H1 (cell line): ENCODE measurements at regions not wholly inside any gene's neighbourhood (a gene's known extent, or its start where the extent isn't known, plus 50 kb on each side); places are given as distances from the start of the nearest gene placed in this dataset.

ENCODE experiments used
- CTCF ChIA-PET: fragments of 300-600 bp; sonication (Branson Sonifier 250); formaldehyde crosslinking; loops from one replicate; lab custom pipeline; 2021; ENCODE audit not compliant: partially characterized antibody; lab: Charles Lee
- POLR2A ChIA-PET: fragments of 300-600 bp; sonication (Branson Sonifier 250); formaldehyde crosslinking; loops from one replicate; lab custom pipeline; 2021; ENCODE audit warnings: inconsistent platforms; ENCODE audit not compliant: partially characterized antibody; lab: Charles Lee
- DNase-seq, 2 experiments: peaks; one replicate each; pipeline versions ENCODE4 v3.0.0 to v3.0.0-alpha.2; 2010 to 2022; ENCODE audit warnings: low spot score in 2 of 2, low read depth in 1 of 2, mixed read lengths in 1 of 2
- FAIRE-seq: peaks from 2 replicates; lab custom pipeline; 2011; peaks lifted over from hg19 to GRCh38; lab: Jason Lieb, UNC
- H2AFZ ChIP-seq: 2 replicates; pipeline ENCODE4 v1.8.1; 2012; ENCODE audit warnings: low read length, inconsistent platforms
- H2AK5ac ChIP-seq: 2 replicates; pipeline ENCODE4 v1.6.1; 2013; ENCODE audit warnings: low read depth, low read length
- H2BK120ac ChIP-seq: replicated peaks from 2 replicates; pipeline ENCODE3; 2013; ENCODE audit warnings: low read depth, low read length, inconsistent platforms
- H2BK12ac ChIP-seq: 2 replicates; pipeline ENCODE4 v1.6.1; 2013; ENCODE audit warnings: low read depth, low read length
- H2BK15ac ChIP-seq: 2 replicates; pipeline ENCODE4 v1.6.1; 2013; ENCODE audit warnings: low read length
- H2BK20ac ChIP-seq: 2 replicates; pipeline ENCODE4 v1.6.1; 2013; ENCODE audit warnings: low read length
- H2BK5ac ChIP-seq: 2 replicates; pipeline ENCODE4 v1.6.1; 2013; ENCODE audit warnings: low read depth, low read length
- H3K14ac ChIP-seq: 2 replicates; pipeline ENCODE4 v1.6.1; 2013; ENCODE audit warnings: inconsistent platforms; ENCODE audit not compliant: insufficient read length
- H3K18ac ChIP-seq: 2 replicates; pipeline ENCODE4 v1.6.1; 2013; ENCODE audit warnings: low read length; ENCODE audit errors: extremely low read depth
- H3K23ac ChIP-seq: 2 replicates; pipeline ENCODE4 v1.6.1; 2013; ENCODE audit warnings: inconsistent platforms; ENCODE audit not compliant: insufficient read length
- H3K23me2 ChIP-seq: 2 replicates; pipeline ENCODE4 v1.6.1; 2013; ENCODE audit warnings: low read depth, low read length
- H3K27ac ChIP-seq: 2 replicates; pipeline ENCODE4 v1.6.1; 2011; ENCODE audit warnings: low read depth, low read length, inconsistent platforms
- H3K27me3 ChIP-seq, 4 experiments: replicated peaks in 1 of 4; 1 replicate in 1 of 4; 2 replicates in 3 of 4; pipeline versions ENCODE4 v1.6.1 to v1.8.1; 2011 to 2013; ENCODE audit warnings: low read length in 3 of 4, mild to moderate bottlenecking in 3 of 4, inconsistent platforms in 2 of 4, mixed read lengths in 2 of 4, moderate library complexity in 1 of 4; ENCODE audit not compliant: control insufficient read depth in 3 of 4, insufficient read depth in 3 of 4; ENCODE audit errors: extremely low read depth in 1 of 4
- H3K36me3 ChIP-seq, 4 experiments: 2 replicates each; pipeline versions ENCODE4 v1.6.1 to v1.8.1; 2011 to 2013; ENCODE audit warnings: mild to moderate bottlenecking in 4 of 4, low read length in 3 of 4, moderate library complexity in 2 of 4, control low read depth in 1 of 4, inconsistent platforms in 1 of 4; ENCODE audit not compliant: insufficient read depth in 4 of 4, control insufficient read depth in 2 of 4
- H3K4ac ChIP-seq: replicated peaks from 2 replicates; pipeline ENCODE3; 2013; ENCODE audit warnings: low read length, low read depth, mixed read lengths, inconsistent platforms; ENCODE audit not compliant: insufficient read length
- H3K4me1 ChIP-seq, 4 experiments: replicated peaks in 1 of 4; 1 replicate in 1 of 4; 2 replicates in 3 of 4; pipeline versions ENCODE4 v1.6.1 to v1.8.1; 2011 to 2013; ENCODE audit warnings: low read length in 3 of 4, inconsistent platforms in 2 of 4, mixed read lengths in 1 of 4; ENCODE audit not compliant: insufficient read depth in 4 of 4, control insufficient read depth in 3 of 4
- H3K4me2 ChIP-seq, 2 experiments: 2 replicates each; pipeline versions ENCODE4 v1.6.1 to v1.8.1; 2011 to 2013; ENCODE audit warnings: low read depth in 2 of 2, low read length in 2 of 2, control low read depth in 1 of 2, inconsistent platforms in 1 of 2, mild to moderate bottlenecking in 1 of 2; ENCODE audit not compliant: insufficient read depth in 1 of 2
- H3K4me3 ChIP-seq, 4 experiments: fragments of 200-600, 300-600 bp in 1 of 4; sonication (generic), shearing (Covaris generic), sonication (Bioruptor Twin) in 1 of 4; 2 replicates each; pipeline versions ENCODE4 v1.5.1 to v1.8.1; 2011 to 2016; ENCODE audit warnings: low read length in 4 of 4, low read depth in 3 of 4, control low read depth in 2 of 4, inconsistent platforms in 2 of 4, mild to moderate bottlenecking in 2 of 4, mixed read lengths in 1 of 4, moderate library complexity in 1 of 4; ENCODE audit not compliant: insufficient read depth in 2 of 4; ENCODE audit errors: extremely low read depth in 1 of 4
- H3K56ac ChIP-seq: replicated peaks from 2 replicates; pipeline ENCODE3; 2013; ENCODE audit warnings: low read depth, mild to moderate bottlenecking, mixed read lengths, low read length, inconsistent platforms; ENCODE audit not compliant: insufficient read length
- H3K79me1 ChIP-seq: 2 replicates; pipeline ENCODE4 v1.6.1; 2013; ENCODE audit warnings: low read depth, low read length, control low read depth
- H3K79me2 ChIP-seq, 2 experiments: 2 replicates each; pipeline versions ENCODE4 v1.6.1 to v1.8.1; 2012 to 2013; ENCODE audit warnings: low read length in 2 of 2, mild to moderate bottlenecking in 2 of 2, inconsistent platforms in 1 of 2; ENCODE audit not compliant: insufficient read depth in 2 of 2, control insufficient read depth in 1 of 2
- H3K9ac ChIP-seq, 4 experiments: replicated peaks in 1 of 4; 1 replicate in 1 of 4; 2 replicates in 3 of 4; pipeline versions ENCODE4 v1.6.1 to v1.8.1; 2011 to 2013; ENCODE audit warnings: low read depth in 3 of 4, low read length in 3 of 4, control low read depth in 2 of 4, mild to moderate bottlenecking in 2 of 4, moderate library complexity in 2 of 4, inconsistent platforms in 1 of 4; ENCODE audit errors: extremely low read depth in 1 of 4
- H3K9me3 ChIP-seq, 2 experiments: 2 replicates each; pipeline versions ENCODE4 v1.6.1 to v1.8.1; 2012 to 2013; ENCODE audit warnings: mild to moderate bottlenecking in 2 of 2, moderate library complexity in 2 of 2, control low read depth in 1 of 2, inconsistent platforms in 1 of 2, low read depth in 1 of 2, low read length in 1 of 2, mixed read lengths in 1 of 2; ENCODE audit not compliant: insufficient read depth in 2 of 2
- H4K20me1 ChIP-seq, 2 experiments: replicated peaks in 1 of 2; 2 replicates each; pipeline versions ENCODE3 to v1.8.1; 2011 to 2013; ENCODE audit warnings: inconsistent platforms in 2 of 2, low read length in 2 of 2, mild to moderate bottlenecking in 1 of 2; ENCODE audit not compliant: insufficient read depth in 2 of 2, control insufficient read depth in 1 of 2
- H4K5ac ChIP-seq: 2 replicates; pipeline ENCODE4 v1.6.1; 2013; ENCODE audit warnings: low read length, low read depth, mixed read lengths, inconsistent platforms; ENCODE audit not compliant: insufficient read length
- H4K8ac ChIP-seq: 2 replicates; pipeline ENCODE4 v1.8.0; 2013; ENCODE audit warnings: mild to moderate bottlenecking, moderate library complexity, low read length, inconsistent platforms; ENCODE audit not compliant: insufficient read depth; ENCODE audit errors: extremely low read depth
- H4K91ac ChIP-seq: replicated peaks from 2 replicates; pipeline ENCODE3; 2013; ENCODE audit warnings: low read length, mixed read lengths, inconsistent platforms; ENCODE audit not compliant: insufficient read length
- ATF3 ChIP-seq: IDR thresholded peaks from 2 replicates; pipeline ENCODE4 v1.6.1; 2011; ENCODE audit warnings: low read depth, mild to moderate bottlenecking, low read length; ENCODE audit not compliant: insufficient read depth
- RAD21 ChIP-seq, 2 experiments: IDR thresholded peaks in 1 of 2; conservative IDR thresholded peaks in 1 of 2; 2 replicates each; pipeline ENCODE4 v1.6.1; 2011; ENCODE audit warnings: low read depth in 2 of 2, low read length in 2 of 2, improper control_type of control experiment in 1 of 2, inconsistent platforms in 1 of 2, mild to moderate bottlenecking in 1 of 2, moderate library complexity in 1 of 2
- ZNF274 ChIP-seq: IDR thresholded peaks from 2 replicates; pipeline ENCODE4 v1.7.0; 2012; ENCODE audit warnings: low read length, borderline replicate concordance; ENCODE audit errors: extremely low read depth
- WGBS, 2 experiments: shearing (Covaris generic) in 1 of 2; methylation state at CpG; one replicate each; pipeline versions ENCODE4 v1.1.6 to v1.1.7; 2013 to 2015; ENCODE audit warnings: low lambda C conversion rate in 2 of 2, mixed read lengths in 2 of 2, inconsistent platforms in 1 of 2, low coverage in 1 of 2, missing lambda C conversion rate in 1 of 2; ENCODE audit not compliant: insufficient replicate concordance in 2 of 2, insufficient coverage in 1 of 2, insufficient read length in 1 of 2; ENCODE audit errors: extremely low coverage in 1 of 2, missing lambda C conversion rate in 1 of 2; 5-methylcytosine and 5-hydroxymethylcytosine counted together

- Histone ChIP-seq H3K4me3 (no peak overlapping the region), H3K4me2 (no peak overlapping the region), H2BK5ac (no peak overlapping the region), H4K20me1 (no peaks in the 10 kb centered on the region), H3K18ac (no peak overlapping the region), H3K27ac (no peak overlapping the region), H3K4me1 (no peaks in the 10 kb centered on the region), H3K9me3 (peaks cover 3 to 7% of the 10 kb centered on the region in 2 experiments; a peak in 3 of 4 replicates), H4K91ac (no peak overlapping the region), H4K8ac (no peak overlapping the region), H3K79me1 (no peaks in the 10 kb centered on the region), H3K23ac (no peak overlapping the region), H3K23me2 (no peaks in the 10 kb centered on the region), H3K79me2 (no peaks in the 10 kb centered on the region), H2BK120ac (no peak overlapping the region), H2BK12ac (no peak overlapping the region), H2AFZ (no peak overlapping the region), H3K4ac (no peak overlapping the region), H3K14ac (no peak overlapping the region), H4K5ac (no peak overlapping the region), H2BK15ac (no peak overlapping the region), H3K9ac (no peak overlapping the region), H3K27me3 (no peaks in the 10 kb centered on the region), H2BK20ac (no peak overlapping the region), H2AK5ac (no peak overlapping the region), H3K56ac (no peak overlapping the region), H3K36me3 (no peaks in the 10 kb centered on the region)
- DNase-seq, result no peak
- ChIA-PET CTCF (no interaction called here), POLR2A (no interaction called here)
- FAIRE-seq, result no peak
- 79% methylated on average over 1 of the region's 1 CpG; no CpG with 5 or more reads in 1 of the 2 experiments for WGBS, 2 experiments
- no peak for TF ChIP-seq ZNF274
- no peak for TF ChIP-seq ATF3
- TF ChIP-seq RAD21 (IDR thresholded peaks at IDR 0.05 in 1 of 2, conservative IDR thresholded peaks at IDR 0.05 in 1 of 2; ENCODE audit: low read depth in 2 of 2, low read length in 2 of 2), result no peak
Measured at GRCh38 chr5:87836696-87837095, 424.0 kb upstream of the CCNH start.
